Astrocyte of the cerebellum (primary cell): ENCODE measurements at regions not wholly inside any gene's neighbourhood (a gene's known extent, or its start where the extent isn't known, plus 50 kb on each side); places are given as distances from the start of the nearest gene placed in this dataset.

Experiments
- DNase-seq: peaks from one replicate; pipeline ENCODE4 v3.0.0-alpha.2; 2011; ENCODE audit warnings: low read depth
- H3K4me3 ChIP-seq: 2 replicates; pipeline ENCODE4 v1.5.1; 2011; ENCODE audit warnings: mild to moderate bottlenecking, low read depth, low read length, moderate library complexity
- in situ Hi-C: cut with HindIII; loops from 2 replicates; pipeline ENCODE4 v1.10.0; 2017; ENCODE audit warnings: low sequenced_read_pairs
- TF ChIP-seq, protein P1 (sequence below): IDR thresholded peaks from 2 replicates; pipeline ENCODE4 v1.5.1; 2012; ENCODE audit warnings: low read length, low read depth, moderate library complexity, mild to moderate bottlenecking; ENCODE audit errors: missing control alignments

GRCh38 chr19:30225676-30226463 lies 146.3 kb upstream of the ZNF536 start:
- DNase-seq: no peak
- in situ Hi-C loops: no loop called here
- TF ChIP-seq, protein P1, sequence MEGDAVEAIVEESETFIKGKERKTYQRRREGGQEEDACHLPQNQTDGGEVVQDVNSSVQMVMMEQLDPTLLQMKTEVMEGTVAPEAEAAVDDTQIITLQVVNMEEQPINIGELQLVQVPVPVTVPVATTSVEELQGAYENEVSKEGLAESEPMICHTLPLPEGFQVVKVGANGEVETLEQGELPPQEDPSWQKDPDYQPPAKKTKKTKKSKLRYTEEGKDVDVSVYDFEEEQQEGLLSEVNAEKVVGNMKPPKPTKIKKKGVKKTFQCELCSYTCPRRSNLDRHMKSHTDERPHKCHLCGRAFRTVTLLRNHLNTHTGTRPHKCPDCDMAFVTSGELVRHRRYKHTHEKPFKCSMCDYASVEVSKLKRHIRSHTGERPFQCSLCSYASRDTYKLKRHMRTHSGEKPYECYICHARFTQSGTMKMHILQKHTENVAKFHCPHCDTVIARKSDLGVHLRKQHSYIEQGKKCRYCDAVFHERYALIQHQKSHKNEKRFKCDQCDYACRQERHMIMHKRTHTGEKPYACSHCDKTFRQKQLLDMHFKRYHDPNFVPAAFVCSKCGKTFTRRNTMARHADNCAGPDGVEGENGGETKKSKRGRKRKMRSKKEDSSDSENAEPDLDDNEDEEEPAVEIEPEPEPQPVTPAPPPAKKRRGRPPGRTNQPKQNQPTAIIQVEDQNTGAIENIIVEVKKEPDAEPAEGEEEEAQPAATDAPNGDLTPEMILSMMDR: no peak
- peak overlapping the region; percentile 47 for H3K4me3 ChIP-seq

GRCh38 chr19:30226464-30227011 lies 145.6 kb upstream of the ZNF536 start:
- in situ Hi-C loops: no loop called here
- TF ChIP-seq, protein P1: no peak
- peak overlapping the region; percentile 47 for H3K4me3 ChIP-seq
- DNase-seq: no peak

DNA sequence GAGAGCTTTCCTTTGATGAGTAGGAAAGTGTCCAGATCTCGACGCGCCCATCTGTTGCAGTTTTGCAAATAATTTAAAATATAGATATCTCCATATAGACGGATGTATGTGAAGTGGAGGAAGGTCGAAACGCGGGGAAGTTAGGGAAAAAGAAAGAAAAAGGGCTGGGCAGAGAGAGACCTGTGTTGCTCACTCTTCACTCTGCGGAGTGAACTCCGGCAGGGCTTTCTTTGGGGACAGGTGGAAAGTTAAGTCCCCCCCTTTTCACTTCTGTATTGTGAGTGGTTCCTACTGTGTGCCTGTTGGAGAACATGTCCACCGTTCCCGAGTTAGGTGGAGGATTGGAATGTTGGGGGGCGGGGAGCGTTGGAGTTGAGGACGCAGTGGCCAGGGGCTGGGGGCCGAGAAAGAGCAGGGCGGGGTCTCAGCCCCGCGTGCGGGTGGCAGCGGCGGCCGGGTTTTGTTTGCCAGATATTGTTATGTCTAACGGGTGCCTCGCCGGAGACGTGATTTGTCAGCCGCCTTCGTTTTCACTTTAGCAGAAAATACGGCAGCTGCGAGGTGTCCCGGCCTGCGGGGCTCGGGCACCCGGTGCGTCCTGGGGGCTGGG lies 145.1 kb upstream of the ZNF536 start:
- H3K4me3 ChIP-seq: peak overlapping the region; percentile 47
- DNase-seq: no peak
- in situ Hi-C loops: no loop called here
- TF ChIP-seq, protein P1: no peak

- DNase-seq: peak; percentile 5
- TF ChIP-seq, protein P1: peak; percentile 45
- peak overlapping the region; percentile 47 for H3K4me3 ChIP-seq
- in situ Hi-C loops: no loop called here
Measured at GRCh38 chr19:30227661-30228112, 144.5 kb upstream of the ZNF536 start.

GRCh38 chr19:30228113-30228834 lies 143.9 kb upstream of the ZNF536 start:
- peak overlapping the region; percentile 47 for H3K4me3 ChIP-seq
- in situ Hi-C loops: no loop called here
- no peak for DNase-seq

More at GRCh38 chr19:30228113-30228834, 143.9 kb upstream of the ZNF536 start:
- TF ChIP-seq, protein P1: no peak
